OCI-LY3 (cell line): ENCODE measurements at regions not wholly inside any gene's neighbourhood (a gene's known extent, or its start where the extent isn't known, plus 50 kb on each side); places are given as distances from the start of the nearest gene placed in this dataset.
"Not testable (repeated sequence)": the region's sequence is repeated elsewhere in the genome, so short reads cannot be mapped to it uniquely, and the experiment has no call there.

Source experiments
- H2AFZ ChIP-seq: fragments of 200-600, 300-600 bp; shearing (Covaris generic); 2 replicates; pipeline ENCODE4 v1.6.0; 2014; ENCODE audit warnings: antibody characterized with exemption, low read depth, low read length
- H3K27ac ChIP-seq: fragments of 200-600, 300-600 bp; sonication (generic); 2 replicates; pipeline ENCODE4 v1.5.1; 2014; ENCODE audit warnings: mild to moderate bottlenecking, low read length, moderate library complexity, mixed read lengths
- H3K27me3 ChIP-seq: fragments of 200-600, 300-600 bp; sonication (generic); 2 replicates; pipeline ENCODE4 v1.6.1; 2014; ENCODE audit warnings: low read depth, low read length, mixed read lengths
- H3K36me3 ChIP-seq: fragments of 200-600, 300-600 bp; sonication (generic); replicated peaks from 2 replicates; pipeline ENCODE3; 2014; ENCODE audit warnings: low read depth, low read length, mixed read lengths
- H3K4me1 ChIP-seq: fragments of 300-600, 200-600 bp; sonication (generic); 2 replicates; pipeline ENCODE4 v1.6.1; 2014; ENCODE audit warnings: low read length, mixed read lengths
- H3K4me2 ChIP-seq: fragments of 200-600, 300-600 bp; sonication (generic); 2 replicates; pipeline ENCODE4 v1.6.1; 2014; ENCODE audit warnings: low read length, mixed read lengths
- H3K4me3 ChIP-seq: fragments of 300-600, 200-600 bp; sonication (generic); 2 replicates; pipeline ENCODE4 v1.5.1; 2014; ENCODE audit warnings: antibody characterized with exemption, mild to moderate bottlenecking, low read length, moderate library complexity
- H3K79me2 ChIP-seq: fragments of 300-600, 200-600 bp; shearing (Covaris generic); 2 replicates; pipeline ENCODE4 v1.6.1; 2014; ENCODE audit warnings: mild to moderate bottlenecking, low read length, mixed read lengths
- H3K9ac ChIP-seq: fragments of 300-600, 200-600 bp; shearing (Covaris generic); 2 replicates; pipeline ENCODE4 v1.6.0; 2014; ENCODE audit warnings: mild to moderate bottlenecking, low read length, moderate library complexity
- H3K9me3 ChIP-seq: fragments of 200-600, 300-600 bp; shearing (Covaris generic); 2 replicates; pipeline ENCODE4 v1.6.1; 2014; ENCODE audit warnings: low read length, mixed read lengths; ENCODE audit not compliant: insufficient read depth
- H4K20me1 ChIP-seq: fragments of 200-600, 300-600 bp; sonication (generic); 2 replicates; pipeline ENCODE4 v1.6.1; 2016; ENCODE audit warnings: low read length, mixed read lengths; ENCODE audit not compliant: insufficient read depth
- EZH2phosphoT487 ChIP-seq: fragments of 200-600 bp; shearing (Covaris generic); IDR thresholded peaks from 2 replicates; pipeline ENCODE4 v1.6.1; 2018; ENCODE audit warnings: antibody characterized with exemption, mixed run types, low read depth
- TF ChIP-seq, protein P1 (sequence below): fragments of 200-600, 300-600 bp; sonication (generic); IDR thresholded peaks from 2 replicates; pipeline ENCODE4 v1.5.1; 2014; ENCODE audit warnings: antibody characterized with exemption, low read length, low read depth

DNA sequence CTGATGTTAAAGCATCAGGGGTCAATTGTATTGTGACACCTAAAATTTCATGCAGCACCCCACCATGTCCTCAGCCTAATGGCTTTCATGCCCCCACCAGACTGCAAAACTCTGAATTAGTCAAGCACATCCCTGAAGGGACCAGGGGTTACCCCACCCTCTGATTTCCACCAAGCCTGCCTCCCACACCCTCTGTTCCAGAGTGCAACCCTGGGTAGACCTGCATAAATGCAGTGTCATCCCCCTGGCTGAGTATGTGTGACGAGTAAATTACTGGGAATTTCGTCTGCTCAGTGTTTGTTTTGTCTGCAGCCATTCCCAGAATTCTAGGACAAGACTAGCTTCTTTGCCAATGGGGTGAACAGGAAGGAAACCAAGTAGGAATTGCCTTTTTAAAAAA, 2136.9 kb upstream of the DEFB115 start:
- not testable (repeated sequence) for H3K27ac ChIP-seq, H2AFZ ChIP-seq, H3K4me3 ChIP-seq, H3K36me3 ChIP-seq, H3K4me1 ChIP-seq, H4K20me1 ChIP-seq, H3K9ac ChIP-seq, H3K9me3 ChIP-seq, H3K4me2 ChIP-seq, H3K27me3 ChIP-seq, H3K79me2 ChIP-seq

DNA sequence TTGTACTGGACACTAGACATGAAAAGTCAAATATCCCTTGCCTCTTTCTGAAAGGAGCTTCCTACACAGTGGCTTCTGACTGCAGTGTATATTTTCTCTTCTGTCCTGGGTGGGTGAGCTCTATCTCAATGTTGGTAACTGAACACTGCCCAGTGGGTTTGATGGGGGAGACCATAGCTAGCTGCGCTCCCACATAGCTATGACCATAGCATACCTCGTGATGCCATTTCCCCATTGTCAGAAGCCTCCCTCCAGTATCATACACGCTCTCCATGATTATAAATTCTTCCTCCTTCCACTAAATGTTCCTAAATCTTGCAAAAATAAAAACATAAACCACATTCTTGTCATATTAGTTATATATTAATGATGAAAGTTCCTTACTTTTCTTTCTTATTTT, 2134.7 kb upstream of the DEFB115 start:
- H3K36me3 ChIP-seq, H3K4me3 ChIP-seq, H3K27me3 ChIP-seq, H3K4me1 ChIP-seq, H4K20me1 ChIP-seq, H3K9me3 ChIP-seq, H3K4me2 ChIP-seq, H3K79me2 ChIP-seq, H3K9ac ChIP-seq, H2AFZ ChIP-seq, H3K27ac ChIP-seq: not testable (repeated sequence)

DNA sequence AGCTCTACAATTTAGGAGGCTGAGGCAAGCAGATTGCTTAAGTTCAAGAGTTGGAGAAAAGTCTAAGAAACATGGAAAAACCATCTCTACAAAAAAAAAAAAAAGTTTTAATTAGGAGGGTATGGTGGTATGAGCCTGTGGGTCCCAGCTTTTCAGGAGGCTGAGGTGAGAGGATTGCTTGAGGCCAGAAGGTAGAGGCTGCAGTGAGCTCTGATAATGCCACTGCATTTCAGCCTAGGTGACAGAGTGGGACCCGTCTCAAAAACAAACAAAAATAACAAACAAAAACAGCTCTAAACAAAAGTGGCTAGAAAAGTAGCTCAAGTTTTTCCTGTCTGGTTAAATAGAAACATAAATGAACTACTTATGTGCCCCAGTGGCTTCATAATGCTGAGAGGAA, 2133.6 kb upstream of the DEFB115 start:
- Histone ChIP-seq H3K9ac (no peak overlapping the region), H3K27me3 (no peaks in the 10 kb centered on the region), H3K36me3 (no peaks in the 10 kb centered on the region), H3K27ac (no peak overlapping the region), H3K4me3 (no peak overlapping the region), H2AFZ (no peak overlapping the region), H4K20me1 (no peaks in the 10 kb centered on the region), H3K9me3 (0 out of 2 replicates have a peak, but pooled peaks cover 3% of the 10 kb centered on the region), H3K4me1 (no peaks in the 10 kb centered on the region), H3K4me2 (no peak overlapping the region), H3K79me2 (no peaks in the 10 kb centered on the region)
- no peak for TF ChIP-seq EZH2phosphoT487
- TF ChIP-seq, protein P1, sequence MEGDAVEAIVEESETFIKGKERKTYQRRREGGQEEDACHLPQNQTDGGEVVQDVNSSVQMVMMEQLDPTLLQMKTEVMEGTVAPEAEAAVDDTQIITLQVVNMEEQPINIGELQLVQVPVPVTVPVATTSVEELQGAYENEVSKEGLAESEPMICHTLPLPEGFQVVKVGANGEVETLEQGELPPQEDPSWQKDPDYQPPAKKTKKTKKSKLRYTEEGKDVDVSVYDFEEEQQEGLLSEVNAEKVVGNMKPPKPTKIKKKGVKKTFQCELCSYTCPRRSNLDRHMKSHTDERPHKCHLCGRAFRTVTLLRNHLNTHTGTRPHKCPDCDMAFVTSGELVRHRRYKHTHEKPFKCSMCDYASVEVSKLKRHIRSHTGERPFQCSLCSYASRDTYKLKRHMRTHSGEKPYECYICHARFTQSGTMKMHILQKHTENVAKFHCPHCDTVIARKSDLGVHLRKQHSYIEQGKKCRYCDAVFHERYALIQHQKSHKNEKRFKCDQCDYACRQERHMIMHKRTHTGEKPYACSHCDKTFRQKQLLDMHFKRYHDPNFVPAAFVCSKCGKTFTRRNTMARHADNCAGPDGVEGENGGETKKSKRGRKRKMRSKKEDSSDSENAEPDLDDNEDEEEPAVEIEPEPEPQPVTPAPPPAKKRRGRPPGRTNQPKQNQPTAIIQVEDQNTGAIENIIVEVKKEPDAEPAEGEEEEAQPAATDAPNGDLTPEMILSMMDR, result no peak
